GM12878 (cell line): ENCODE measurements at regions not wholly inside any gene's neighbourhood (a gene's known extent, or its start where the extent isn't known, plus 50 kb on each side); places are given as distances from the start of the nearest gene placed in this dataset.

Experiments
- ATF2 ChIP-seq: IDR thresholded peaks from 2 replicates; pipeline ENCODE4 v1.6.1; 2012; ENCODE audit warnings: low read length, inconsistent platforms
- CTCF ChIP-seq, 3 experiments: IDR thresholded peaks in 2 of 3; conservative IDR thresholded peaks in 1 of 3; 2 replicates each; pipeline ENCODE4 v1.5.1; 2011; ENCODE audit warnings: low read depth in 3 of 3, low read length in 3 of 3, mild to moderate bottlenecking in 3 of 3, control low read depth in 2 of 3, moderate library complexity in 2 of 3, inconsistent platforms in 1 of 3, mixed read lengths in 1 of 3; ENCODE audit not compliant: control insufficient read depth in 2 of 3, insufficient read depth in 1 of 3; ENCODE audit errors: extremely low read depth in 1 of 3
- ESRRA ChIP-seq: IDR thresholded peaks from 2 replicates; pipeline ENCODE4 v1.6.1; 2012; ENCODE audit warnings: mild to moderate bottlenecking, low read length, improper control_type of control experiment
- FOS ChIP-seq: IDR thresholded peaks from 3 replicates; pipeline ENCODE4 v1.6.1; 2011; ENCODE audit warnings: borderline replicate concordance; ENCODE audit not compliant: insufficient read length; ENCODE audit errors: extremely low read depth
- MAX ChIP-seq: IDR thresholded peaks from 2 replicates; pipeline ENCODE4 v1.6.1; 2012; ENCODE audit warnings: low read depth, low read length, improper control_type of control experiment
- NFYB ChIP-seq: IDR thresholded peaks from 2 replicates; pipeline ENCODE4 v1.6.1; 2011; ENCODE audit warnings: low read depth, mild to moderate bottlenecking, low read length, improper control_type of control experiment, moderate library complexity; ENCODE audit not compliant: insufficient read depth
- POLR2AphosphoS5 ChIP-seq: IDR thresholded peaks from 2 replicates; pipeline ENCODE4 v1.6.1; 2011; ENCODE audit warnings: mild to moderate bottlenecking, low read length, inconsistent platforms
- SMARCA5 ChIP-seq: fragments of 450-650 bp; IDR thresholded peaks from 2 replicates; pipeline ENCODE4 v1.6.1; 2017; ENCODE audit warnings: mild to moderate bottlenecking
- SP1 ChIP-seq: IDR thresholded peaks from one replicate; pipeline ENCODE4 v1.6.1; 2011; ENCODE audit warnings: low read depth, low read length
- YY1 ChIP-seq: IDR thresholded peaks from 2 replicates; pipeline ENCODE4 v1.6.1; 2011; ENCODE audit warnings: low read depth, mild to moderate bottlenecking, low read length

- TF ChIP-seq CTCF (IDR thresholded peaks at IDR 0.05 in 2 of 3, conservative IDR thresholded peaks at IDR 0.05 in 1 of 3; ENCODE audit: control insufficient read depth in 2 of 3, extremely low read depth in 1 of 3, insufficient read depth in 1 of 3, low read depth in 3 of 3, low read length in 3 of 3) (no peak), SP1 (no peak), NFYB (no peak), YY1 (no peak), MAX (no peak), FOS (no peak), POLR2AphosphoS5 (no peak), SMARCA5 (no peak), ESRRA (no peak), ATF2 (no peak)
Measured at GRCh38 chr16:6645768-6646568, 686.7 kb upstream of the RBFOX1 start.
